SK-N-SH (cell line): ENCODE measurements at regions not wholly inside any gene's neighbourhood (a gene's known extent, or its start where the extent isn't known, plus 50 kb on each side); places are given as distances from the start of the nearest gene placed in this dataset.
"Not testable (repeated sequence)": the region's sequence is repeated elsewhere in the genome, so short reads cannot be mapped to it uniquely, and the experiment has no call there.

Source experiments
- CTCF ChIA-PET: fragments of 300-600, 350-600 bp; formaldehyde crosslinking; extraction: SDS; loops from one replicate; lab custom pipeline; 2021; lab: Yijun Ruan, JAX
- POLR2A ChIA-PET: fragments of 350-600 bp; sonication (Branson Sonifier 250); formaldehyde crosslinking; extraction: SDS; loops from one replicate; lab custom pipeline; 2020; ENCODE audit warnings: antibody characterized with exemption, inconsistent platforms; lab: Yijun Ruan, JAX
- DNase-seq: peaks from one replicate; pipeline ENCODE4 v3.0.0; 2012
- H2AFZ ChIP-seq: fragments of 200-600 bp; sonication (generic); 2 replicates; pipeline ENCODE4 v1.8.1; 2016; ENCODE audit warnings: antibody characterized with exemption, mild to moderate bottlenecking, low read depth
- H3F3A ChIP-seq: fragments of 200-600 bp; sonication (generic); replicated peaks from 2 replicates; pipeline ENCODE3; 2016; ENCODE audit warnings: antibody characterized with exemption, mild to moderate bottlenecking; ENCODE audit not compliant: insufficient read depth
- H3K27ac ChIP-seq, 2 experiments: fragments of 200-500 bp in 1 of 2; fragments of 200-600 bp in 1 of 2; sonication (Bioruptor generic) in 1 of 2; sonication (generic), shearing (Covaris generic) in 1 of 2; 2 replicates each; pipeline versions ENCODE4 v1.5.1 to v1.6.1; 2014 to 2016; ENCODE audit warnings: low read depth in 2 of 2, inconsistent platforms in 1 of 2, low read length in 1 of 2, mild to moderate bottlenecking in 1 of 2, mixed read lengths in 1 of 2
- H3K27me3 ChIP-seq: fragments of 200-600 bp; sonication (generic), shearing (Covaris generic); 2 replicates; pipeline ENCODE4 v1.6.1; 2016; ENCODE audit warnings: mixed run types; ENCODE audit not compliant: insufficient read depth
- H3K36me3 ChIP-seq, 2 experiments: fragments of 200-500 bp in 1 of 2; fragments of 200-600 bp in 1 of 2; sonication (Bioruptor generic) in 1 of 2; sonication (generic) in 1 of 2; replicated peaks in 1 of 2; 2 replicates each; pipeline versions ENCODE3 to v1.5.1; 2014 to 2016; ENCODE audit warnings: low read length in 1 of 2, mild to moderate bottlenecking in 1 of 2; ENCODE audit not compliant: insufficient read depth in 2 of 2, control insufficient read depth in 1 of 2
- H3K4me1 ChIP-seq, 2 experiments: fragments of 200-500 bp in 1 of 2; fragments of 200-600 bp in 1 of 2; sonication (Bioruptor generic) in 1 of 2; sonication (generic), shearing (Covaris generic) in 1 of 2; 2 replicates each; pipeline versions ENCODE4 v1.5.1 to v1.6.1; 2014 to 2016; ENCODE audit warnings: low read depth in 1 of 2, low read length in 1 of 2, mixed run types in 1 of 2; ENCODE audit not compliant: insufficient read depth in 2 of 2, control insufficient read depth in 1 of 2
- H3K4me2 ChIP-seq: fragments of 200-600 bp; sonication (generic), shearing (Covaris generic); 2 replicates; pipeline ENCODE4 v1.6.1; 2017; ENCODE audit warnings: mixed run types
- H3K4me3 ChIP-seq, 2 experiments: fragments of 200-500 bp in 1 of 2; fragments of 200-600 bp in 1 of 2; sonication (Bioruptor generic) in 1 of 2; sonication (generic), shearing (Covaris generic) in 1 of 2; 2 replicates each; pipeline versions ENCODE4 v1.5.1 to v1.8.1; 2014 to 2016; ENCODE audit warnings: low read depth in 2 of 2, inconsistent platforms in 1 of 2, low read length in 1 of 2, mild to moderate bottlenecking in 1 of 2, mixed read lengths in 1 of 2, moderate library complexity in 1 of 2
- H3K79me2 ChIP-seq: fragments of 200-600 bp; sonication (generic); 2 replicates; pipeline ENCODE4 v1.8.1; 2017; ENCODE audit warnings: mild to moderate bottlenecking; ENCODE audit not compliant: insufficient read depth
- H3K9ac ChIP-seq: fragments of 200-600 bp; sonication (generic); 2 replicates; pipeline ENCODE4 v1.6.1; 2017; ENCODE audit warnings: mixed run types
- H3K9me2 ChIP-seq: fragments of 200-600 bp; sonication (generic); 2 replicates; pipeline ENCODE4 v1.6.1; 2017; ENCODE audit warnings: mixed run types
- H3K9me3 ChIP-seq: fragments of 200-600 bp; sonication (generic); 2 replicates; pipeline ENCODE4 v1.6.1; 2017; ENCODE audit warnings: mixed run types, mild to moderate bottlenecking, moderate library complexity
- H4K20me1 ChIP-seq: fragments of 200-600 bp; sonication (generic); 2 replicates; pipeline ENCODE4 v1.6.1; 2017; ENCODE audit warnings: mild to moderate bottlenecking, mixed run types; ENCODE audit not compliant: insufficient read depth
- WGBS: methylation state at CpG from one replicate; pipeline ENCODE4 v1.1.6; 2017; ENCODE audit warnings: low lambda C conversion rate; 5-methylcytosine and 5-hydroxymethylcytosine counted together

DNA sequence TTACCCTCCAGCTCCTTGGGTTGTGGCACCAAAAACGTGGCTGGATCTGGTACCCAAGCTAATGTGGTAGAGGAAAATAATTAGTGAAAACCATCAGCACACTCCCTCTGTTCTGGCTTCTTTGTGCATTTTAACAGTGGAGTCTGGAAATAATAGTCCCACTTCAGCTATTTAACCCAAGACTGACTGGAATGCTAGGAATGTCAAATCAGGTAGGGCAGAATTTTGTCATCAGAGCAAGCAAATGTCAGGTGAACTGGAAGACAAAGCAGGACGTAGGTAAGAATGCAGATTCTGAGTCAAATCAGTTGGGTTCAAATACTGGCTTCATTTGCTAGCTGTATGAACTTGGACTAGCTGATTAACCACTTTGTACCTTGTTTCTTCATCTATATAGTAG, 144.0 kb upstream of the SPATA31A3 start:
- H3K9me3 ChIP-seq, H3K4me2 ChIP-seq, H3K4me3 ChIP-seq, H3K9ac ChIP-seq, DNase-seq, CTCF ChIA-PET, H3K27me3 ChIP-seq, H3K27ac ChIP-seq, H3K4me1 ChIP-seq, H4K20me1 ChIP-seq, H2AFZ ChIP-seq, H3F3A ChIP-seq, H3K79me2 ChIP-seq, H3K36me3 ChIP-seq, H3K9me2 ChIP-seq, POLR2A ChIA-PET: not testable (repeated sequence)
- WGBS = no CpG with 5 or more reads among the region's 2 CpGs

DNA sequence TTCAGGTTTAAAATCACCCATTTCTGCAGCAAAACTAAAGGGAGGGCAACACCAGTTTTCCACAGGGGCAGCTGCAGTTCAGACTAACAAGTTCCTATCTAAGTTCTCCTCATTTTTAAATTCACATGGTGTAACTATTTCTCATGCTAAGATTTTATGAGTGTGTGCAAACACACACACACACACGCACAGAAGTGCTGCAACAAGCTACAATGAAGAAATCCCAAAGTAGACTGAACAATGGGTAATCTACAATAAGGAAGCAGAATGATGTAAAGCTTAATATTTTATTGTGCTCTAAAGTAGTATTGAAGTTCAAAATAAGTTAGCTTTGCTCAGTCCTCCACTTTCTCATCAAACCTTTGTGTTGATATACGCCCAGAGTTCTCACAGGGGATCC, 140.8 kb upstream of the SPATA31A3 start:
- CTCF ChIA-PET = not testable (repeated sequence)

DNA sequence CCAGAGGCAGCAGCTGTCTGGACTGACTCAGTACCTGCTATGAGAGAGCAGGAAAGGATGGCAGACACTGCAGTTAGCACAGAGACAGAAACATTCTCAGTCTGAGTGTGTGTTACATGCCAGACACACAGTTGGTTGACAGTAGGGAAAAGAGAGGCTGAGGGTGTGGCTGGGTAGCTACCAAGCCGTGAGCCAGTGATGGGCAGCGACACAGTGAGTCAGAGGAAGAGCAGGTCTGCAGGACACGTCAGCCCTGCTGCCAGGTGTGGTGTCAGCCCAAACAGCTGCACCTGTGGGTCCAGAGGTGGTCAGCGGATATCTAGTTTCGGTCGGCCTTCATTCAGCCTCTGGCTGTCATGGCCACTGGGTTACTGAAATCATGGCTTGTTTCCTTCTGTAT, 124.4 kb upstream of the SPATA31A3 start:
- H3K9me2 ChIP-seq, H3K27me3 ChIP-seq, H3K79me2 ChIP-seq, H3K4me2 ChIP-seq, H3K9me3 ChIP-seq, H3K9ac ChIP-seq, H3K27ac ChIP-seq, H3K4me1 ChIP-seq, POLR2A ChIA-PET, H4K20me1 ChIP-seq, H3K36me3 ChIP-seq, H2AFZ ChIP-seq, H3F3A ChIP-seq, H3K4me3 ChIP-seq, DNase-seq, CTCF ChIA-PET: not testable (repeated sequence)
- whole genome bisulfite sequencing = no CpG with 5 or more reads among the region's 6 CpGs

More for the DNA sequence above, 140.8 kb upstream of the SPATA31A3 start:
- H3K36me3 ChIP-seq, H3K9ac ChIP-seq, H3K27ac ChIP-seq, H3K4me3 ChIP-seq, H2AFZ ChIP-seq, H3K79me2 ChIP-seq, DNase-seq, H4K20me1 ChIP-seq, H3K4me2 ChIP-seq, H3K27me3 ChIP-seq, H3K9me2 ChIP-seq, H3K4me1 ChIP-seq, H3K9me3 ChIP-seq, POLR2A ChIA-PET, H3F3A ChIP-seq: not testable (repeated sequence)
- 14% methylated on average over 1 of the region's 2 CpGs for WGBS

DNA sequence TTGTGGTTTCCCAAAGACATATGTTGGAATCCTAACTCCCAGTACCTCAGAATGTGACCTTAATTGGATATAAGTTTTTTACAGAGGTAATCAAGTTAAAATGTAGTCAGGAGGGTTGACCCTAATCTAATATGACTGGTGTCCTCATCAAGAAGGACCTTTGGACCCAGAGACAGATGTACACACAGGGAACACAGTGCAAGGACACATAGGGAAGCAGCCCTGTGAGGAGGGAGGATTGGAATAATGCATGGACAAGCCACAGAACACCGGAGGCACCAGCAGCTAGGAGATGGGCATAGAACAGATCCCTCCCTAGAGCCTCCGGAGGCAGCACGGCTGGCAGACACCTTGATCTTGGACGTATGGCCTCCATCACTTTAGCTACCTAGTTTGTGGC, 119.8 kb upstream of the SPATA31A3 start:
- H3K9me2 ChIP-seq, H3K4me1 ChIP-seq, H4K20me1 ChIP-seq, H2AFZ ChIP-seq, H3K36me3 ChIP-seq, H3K79me2 ChIP-seq, CTCF ChIA-PET, H3K9me3 ChIP-seq, H3K4me2 ChIP-seq, DNase-seq, H3F3A ChIP-seq, H3K27ac ChIP-seq, POLR2A ChIA-PET, H3K27me3 ChIP-seq, H3K9ac ChIP-seq, H3K4me3 ChIP-seq: not testable (repeated sequence)
- WGBS = no CpG with 5 or more reads among the region's 4 CpGs

- DNase-seq, H3K9me3 ChIP-seq: not testable (repeated sequence)
These were observed 119.4 kb upstream of the SPATA31A3 start for GRCh38 chr9:67111733-67112132.

DNA sequence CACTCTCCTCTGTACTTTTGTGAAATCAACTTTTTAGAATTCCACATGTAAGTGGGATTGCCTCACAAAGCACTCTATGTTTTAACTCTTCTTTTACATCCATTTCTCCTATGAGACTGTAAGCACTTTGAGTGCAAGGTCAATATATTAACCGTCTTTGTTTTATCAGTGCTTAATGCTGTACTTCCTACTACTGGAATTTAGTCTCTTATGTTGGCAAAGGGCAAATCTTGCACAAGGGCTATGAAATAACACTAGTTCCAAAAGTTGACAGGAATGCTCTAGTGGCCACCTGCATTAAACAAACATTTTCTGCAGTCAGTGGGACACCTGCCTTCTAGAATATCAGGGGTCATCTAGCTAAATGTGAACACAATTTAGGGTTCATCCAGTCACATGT, 117.5 kb upstream of the SPATA31A3 start:
- H4K20me1 ChIP-seq, POLR2A ChIA-PET: not testable (repeated sequence)
- WGBS = 0% methylated on average over 1 of the region's 1 CpG

More at GRCh38 chr9:67111733-67112132, 119.4 kb upstream of the SPATA31A3 start:
- H3K27ac ChIP-seq, H3K4me3 ChIP-seq, H2AFZ ChIP-seq, H3K9ac ChIP-seq, H3K9me2 ChIP-seq, H3K79me2 ChIP-seq, CTCF ChIA-PET, H3K4me2 ChIP-seq, H3K36me3 ChIP-seq, H3K27me3 ChIP-seq, H3K4me1 ChIP-seq, H3F3A ChIP-seq, POLR2A ChIA-PET, H4K20me1 ChIP-seq: not testable (repeated sequence)
- 5% methylated on average over 2 of the region's 5 CpGs for WGBS

DNA sequence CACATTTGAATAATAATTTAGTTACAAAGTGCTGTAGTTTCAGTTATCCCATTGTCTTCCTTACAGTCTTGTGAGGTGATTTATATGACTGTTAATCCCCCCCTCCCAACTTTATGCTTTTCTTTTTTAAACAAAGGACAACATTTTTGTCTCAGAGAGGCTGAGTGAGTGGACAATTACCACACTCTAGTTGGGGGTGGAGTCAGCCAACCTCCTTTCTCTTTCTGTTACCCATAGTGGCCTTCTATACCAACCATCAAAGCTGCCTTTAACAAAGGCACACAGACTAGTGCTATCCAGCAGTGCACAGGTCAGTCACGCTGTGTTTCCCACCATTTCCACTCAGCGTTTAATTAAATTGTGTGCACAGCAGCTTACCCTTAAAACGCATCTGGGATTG, 114.3 kb upstream of the SPATA31A3 start:
- H3K4me2 ChIP-seq, H3K27ac ChIP-seq, H3K36me3 ChIP-seq, H3K4me1 ChIP-seq, H3F3A ChIP-seq, H3K9ac ChIP-seq, H3K9me2 ChIP-seq, DNase-seq, H4K20me1 ChIP-seq, H3K27me3 ChIP-seq, H3K4me3 ChIP-seq, H3K79me2 ChIP-seq, H3K9me3 ChIP-seq, POLR2A ChIA-PET, H2AFZ ChIP-seq, CTCF ChIA-PET: not testable (repeated sequence)
- 9% methylated on average over 3 of the region's 3 CpGs for WGBS

More for the DNA sequence above, 117.5 kb upstream of the SPATA31A3 start:
- H3K9ac ChIP-seq, H2AFZ ChIP-seq, H3K27me3 ChIP-seq, H3K4me1 ChIP-seq, H3K27ac ChIP-seq, CTCF ChIA-PET, H3K36me3 ChIP-seq, H3K4me3 ChIP-seq, H3F3A ChIP-seq, H3K79me2 ChIP-seq, H3K4me2 ChIP-seq, DNase-seq, H3K9me2 ChIP-seq, H3K9me3 ChIP-seq: not testable (repeated sequence)
